GM21576 (cell line): ENCODE measurements at regions not wholly inside any gene's neighbourhood (a gene's known extent, or its start where the extent isn't known, plus 50 kb on each side); places are given as distances from the start of the nearest gene placed in this dataset.
"Not testable (repeated sequence)": the region's sequence is repeated elsewhere in the genome, so short reads cannot be mapped to it uniquely, and the experiment has no call there.

Experiments used
- ATAC-seq: cut with Tn5 transposase; IDR thresholded peaks from one replicate; pipeline ENCODE4 v1.9.1; 2021; ENCODE audit warnings: mild to moderate bottlenecking, moderate library complexity; ENCODE audit not compliant: unreplicated experiment

DNA sequence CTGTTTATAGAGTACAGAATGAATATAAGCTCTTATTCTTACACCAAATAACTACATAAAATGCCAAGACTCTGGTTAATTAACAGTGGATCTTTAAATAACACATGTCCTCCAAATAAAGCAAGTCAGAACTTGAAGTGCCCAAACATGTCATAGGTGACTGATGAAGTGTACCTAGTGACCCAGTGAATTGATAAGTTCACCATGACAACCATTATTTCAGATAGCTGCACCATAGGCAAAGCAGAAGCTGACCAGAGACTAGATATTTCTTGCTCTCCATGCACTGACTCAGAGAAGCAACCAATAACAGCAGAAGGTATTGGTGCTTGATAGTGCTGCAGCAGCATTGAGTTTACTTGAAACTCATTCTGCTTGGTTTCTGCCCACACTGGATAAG lies 192.1 kb downstream of the DUSP10 start:
- no peak for ATAC-seq

DNA sequence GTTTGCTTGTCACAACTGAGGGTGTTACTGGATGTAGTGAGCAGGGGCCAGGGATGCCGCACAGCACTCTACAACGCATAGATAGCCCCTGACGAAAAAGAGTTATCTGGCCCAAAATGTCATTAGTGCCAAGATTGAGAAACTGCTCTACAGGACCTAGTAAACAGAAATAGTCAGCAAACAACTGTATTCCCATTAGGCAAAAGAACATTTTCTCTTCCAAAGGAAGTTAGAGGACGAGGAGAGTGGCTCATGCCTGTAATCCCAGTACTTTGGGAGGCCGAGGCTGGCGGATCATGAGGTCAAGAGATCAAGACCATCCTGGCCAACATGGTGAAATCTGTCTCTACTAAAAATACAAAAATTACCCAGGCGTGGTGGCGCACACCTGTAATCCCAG lies 189.1 kb downstream of the DUSP10 start:
- not testable (repeated sequence) for ATAC-seq

DNA sequence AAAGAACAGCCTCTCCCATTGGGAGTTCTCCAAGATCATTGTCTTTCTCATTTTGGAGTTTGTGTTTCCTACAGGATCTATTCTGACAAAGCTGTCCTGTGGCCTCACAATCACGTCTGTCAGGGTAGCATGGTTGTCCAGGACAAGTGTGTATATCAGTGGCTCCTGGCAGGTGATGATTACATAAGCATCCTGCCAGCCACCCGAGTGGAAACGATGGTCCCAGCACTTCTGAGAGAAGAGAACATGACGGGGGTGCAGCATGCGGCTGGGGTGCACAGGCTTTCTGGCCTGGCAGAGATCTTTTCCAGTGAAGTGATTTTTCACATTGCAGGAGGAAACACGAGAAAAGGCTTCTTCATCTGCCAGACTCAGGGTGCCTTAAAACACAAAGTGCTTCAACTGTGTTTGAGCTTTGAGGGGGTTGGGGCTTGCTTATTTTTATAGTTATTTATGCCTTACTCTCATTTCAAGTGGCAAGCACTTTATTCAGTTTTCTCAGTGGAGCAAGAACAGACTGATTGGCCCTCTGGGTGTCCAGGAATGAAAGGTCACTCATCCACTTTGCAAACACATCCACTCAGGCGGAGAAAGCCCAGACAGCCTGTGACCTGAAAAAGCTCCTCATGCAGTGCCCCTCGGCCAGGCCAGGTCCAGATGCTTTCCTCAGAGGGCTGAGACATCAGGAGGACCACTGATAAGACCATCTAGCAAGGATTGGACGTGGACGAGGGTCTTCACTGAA lies 186.0 kb downstream of the DUSP10 start:
- no peak for ATAC-seq

DNA sequence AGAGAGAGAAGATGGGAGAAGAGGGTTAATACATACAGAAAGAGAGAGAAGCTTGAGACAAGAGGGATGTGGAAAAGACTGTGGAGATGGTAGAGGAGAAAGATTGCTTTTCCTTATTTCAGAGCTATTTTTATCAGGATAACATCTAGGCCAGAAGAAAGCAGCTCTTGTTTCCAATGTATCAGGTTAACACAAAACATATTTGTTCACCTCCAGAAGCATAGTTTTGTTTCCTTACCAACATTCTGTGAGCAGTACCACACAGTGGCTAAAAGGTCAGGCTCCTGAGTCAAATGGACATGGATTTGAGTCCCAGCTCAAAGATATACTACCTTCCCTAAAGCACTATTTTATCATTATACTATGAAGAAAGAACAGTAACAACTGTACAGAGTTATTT lies 185.5 kb downstream of the DUSP10 start:
- no peak for ATAC-seq

DNA sequence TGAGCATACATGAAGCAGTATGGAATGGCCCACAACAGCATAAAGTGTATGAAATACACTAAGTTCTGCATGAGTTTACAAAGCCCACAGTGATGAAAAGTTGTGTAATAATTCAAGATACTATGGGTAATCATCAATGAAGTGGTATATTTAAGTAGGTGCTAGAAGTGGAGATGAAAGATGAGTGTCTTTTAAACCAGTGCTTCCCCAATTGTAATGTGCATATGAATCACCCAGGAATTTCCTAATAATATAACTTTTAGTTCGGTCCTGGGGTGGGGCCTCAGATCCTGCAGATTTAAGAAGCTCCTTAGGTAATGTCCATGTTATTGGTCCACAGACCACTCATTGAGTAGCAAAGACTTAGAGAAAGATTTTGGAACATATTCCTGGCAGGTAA lies 184.9 kb downstream of the DUSP10 start:
- no peak for ATAC-seq

DNA sequence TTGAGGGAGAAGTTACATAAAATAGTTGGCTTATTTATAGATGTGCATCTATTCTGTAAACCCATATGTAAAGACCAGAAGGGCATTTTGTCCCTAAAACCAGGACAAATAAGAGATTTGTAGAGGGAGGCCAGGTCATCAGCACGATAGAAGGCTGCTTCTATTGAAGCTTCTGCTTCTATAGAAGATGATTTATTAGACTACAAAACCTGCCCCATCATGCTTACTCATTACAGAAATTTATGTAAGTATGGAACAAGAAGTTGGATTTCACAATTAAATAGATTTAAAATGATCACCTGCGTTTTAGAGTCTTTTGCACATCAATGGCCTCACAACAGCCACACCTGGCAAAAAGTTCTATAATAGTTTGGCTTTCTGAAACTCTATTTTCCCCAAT lies 183.5 kb downstream of the DUSP10 start:
- ATAC-seq = no peak

DNA sequence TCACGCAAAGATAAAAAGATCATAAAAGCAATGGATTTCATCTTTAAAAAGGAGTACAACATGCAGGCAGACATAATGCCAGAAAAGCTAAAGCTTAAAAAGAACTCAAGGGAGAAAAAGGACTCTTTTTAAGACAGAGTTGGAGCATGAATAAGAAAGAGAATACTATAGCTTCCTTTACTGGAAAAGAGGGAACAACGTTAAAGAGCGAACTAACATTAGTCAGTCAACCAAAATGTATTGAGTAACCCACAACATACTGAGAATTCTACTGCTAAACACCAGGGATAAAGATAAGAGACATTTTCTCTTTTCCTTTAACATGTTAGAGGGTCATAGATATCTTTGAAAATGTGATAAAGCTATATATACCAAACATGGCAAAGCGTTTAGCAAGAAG lies 182.0 kb downstream of the DUSP10 start:
- ATAC-seq = no peak

DNA sequence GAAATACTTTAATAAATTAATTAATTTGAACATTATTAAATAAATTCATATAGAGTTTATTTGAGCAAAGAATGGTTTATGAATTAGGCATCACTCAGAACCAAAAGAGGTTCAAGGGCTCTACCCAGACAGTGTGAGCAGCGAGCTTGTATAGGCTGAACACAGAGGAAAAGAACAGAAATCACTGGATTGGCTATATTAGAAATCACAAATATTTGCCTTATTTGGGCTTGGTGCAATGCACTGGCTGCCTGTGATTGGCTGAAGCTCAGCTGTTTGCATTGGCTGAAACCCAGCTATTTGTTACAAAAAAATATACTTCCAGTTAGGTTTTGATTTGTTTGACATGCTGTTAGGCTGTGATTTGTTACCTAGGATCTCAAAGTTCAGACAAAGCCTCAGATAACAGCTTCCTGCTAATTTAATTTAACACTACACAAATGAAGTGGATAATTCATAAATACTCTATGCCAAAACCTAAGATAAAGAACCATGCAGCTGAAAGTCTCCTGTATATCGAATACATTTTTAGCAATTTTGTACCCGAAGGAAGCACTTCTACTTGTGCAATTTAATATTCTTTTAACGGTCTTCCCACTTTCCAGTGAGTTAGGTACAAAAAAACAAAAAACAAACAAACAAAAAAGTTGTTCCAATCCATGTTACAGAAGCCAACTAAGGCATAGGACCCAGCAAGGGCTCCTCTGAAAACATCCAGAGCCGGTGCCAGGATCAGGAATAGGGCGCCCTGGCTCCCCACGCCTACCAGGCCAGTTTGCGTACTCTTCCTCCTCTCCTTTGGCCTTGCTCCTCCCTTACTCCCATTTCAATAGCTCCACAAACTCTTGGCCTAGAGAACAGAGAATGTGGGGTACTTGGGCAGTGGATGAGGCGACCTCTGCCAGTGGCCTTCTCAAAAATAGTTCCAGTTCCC lies 179.1 kb downstream of the DUSP10 start:
- no peak for ATAC-seq

DNA sequence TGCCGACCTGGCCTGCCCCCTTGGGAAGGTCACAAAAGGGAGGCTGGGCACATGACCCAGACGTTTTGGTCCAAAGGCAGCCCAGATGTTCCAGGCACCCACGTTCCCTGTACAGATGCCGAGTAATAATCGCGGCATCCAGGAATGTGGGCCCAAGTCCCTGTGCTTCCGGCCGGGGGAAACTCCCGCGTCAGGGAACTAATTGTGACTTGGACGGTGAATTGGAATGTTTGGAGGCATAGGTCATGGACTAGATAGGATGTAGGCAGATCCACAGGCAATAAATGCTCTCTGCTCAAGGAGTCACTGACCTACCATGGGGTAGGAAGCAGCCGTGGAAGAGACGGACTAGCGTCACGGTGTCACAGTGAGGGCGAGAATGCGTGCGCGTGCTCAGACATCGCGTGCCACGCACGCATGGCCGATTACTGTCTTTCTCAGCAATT lies 178.4 kb downstream of the DUSP10 start:
- ATAC-seq = no peak

DNA sequence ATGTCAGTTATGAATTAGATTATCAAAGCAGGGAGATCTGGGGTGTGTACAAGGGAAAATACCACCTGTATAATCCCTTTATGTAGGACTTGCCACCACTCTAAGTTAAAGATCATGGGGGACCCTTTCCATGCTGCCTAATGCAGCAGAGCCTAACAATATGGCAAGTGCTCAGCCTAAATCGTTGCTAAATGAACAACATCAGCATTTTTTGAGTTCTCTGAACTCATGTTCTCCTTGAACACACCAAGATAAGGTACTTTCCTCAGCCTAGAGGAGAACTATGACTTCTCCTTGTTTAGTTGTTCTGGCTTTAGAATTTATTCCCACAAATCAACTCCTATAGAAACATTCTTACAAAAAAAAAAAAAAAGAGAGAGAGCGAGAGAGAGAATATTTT lies 177.0 kb downstream of the DUSP10 start:
- no peak for ATAC-seq

DNA sequence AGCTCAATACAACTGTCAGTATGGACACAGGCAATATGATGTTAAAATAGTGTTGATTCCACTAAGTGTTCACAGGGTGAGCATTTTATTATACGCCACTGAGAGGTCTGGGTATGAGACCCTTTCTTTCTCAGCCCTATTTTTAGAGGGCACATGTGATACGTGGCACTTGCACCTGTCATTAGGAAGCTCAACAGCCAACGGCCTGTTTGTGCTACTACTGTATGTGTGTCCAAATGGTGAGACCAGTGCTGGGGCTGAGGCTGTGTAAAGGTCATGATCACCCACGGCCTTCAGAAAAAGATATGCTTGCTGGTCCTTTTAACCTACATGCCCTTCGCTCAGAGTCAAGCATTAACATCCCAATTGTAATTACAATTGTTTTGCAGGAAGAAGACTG lies 176.2 kb downstream of the DUSP10 start:
- ATAC-seq = no peak

DNA sequence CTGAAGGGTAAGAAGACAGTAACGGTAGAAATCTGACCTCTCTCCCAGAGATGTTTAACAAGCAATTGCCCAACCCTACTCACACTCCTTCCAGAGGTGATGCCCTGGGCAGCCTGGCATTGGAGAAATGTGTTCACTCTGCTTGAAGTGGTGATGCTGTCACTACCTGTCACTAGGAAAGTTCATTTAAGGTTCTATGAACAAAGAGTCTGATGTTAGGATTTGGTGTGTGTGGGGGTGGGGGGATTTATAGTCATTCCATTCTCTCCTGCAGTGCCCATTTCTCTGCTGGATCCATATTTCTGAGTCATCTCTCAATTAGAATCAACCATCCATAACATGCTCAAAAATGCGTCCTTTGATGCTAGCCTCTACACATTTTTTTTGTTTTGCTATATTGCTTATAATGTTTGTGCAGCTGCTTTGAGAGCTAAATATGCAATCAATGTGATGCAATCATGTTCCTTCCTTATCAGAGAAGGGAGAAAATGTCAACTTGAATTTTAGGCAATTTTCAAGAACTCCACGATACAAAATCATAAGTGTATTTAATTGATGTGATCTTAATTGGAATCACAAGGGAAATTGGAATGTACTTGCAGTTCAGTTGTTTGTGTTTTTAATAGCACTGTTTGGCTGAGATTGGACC lies 173.9 kb downstream of the DUSP10 start:
- no peak for ATAC-seq

DNA sequence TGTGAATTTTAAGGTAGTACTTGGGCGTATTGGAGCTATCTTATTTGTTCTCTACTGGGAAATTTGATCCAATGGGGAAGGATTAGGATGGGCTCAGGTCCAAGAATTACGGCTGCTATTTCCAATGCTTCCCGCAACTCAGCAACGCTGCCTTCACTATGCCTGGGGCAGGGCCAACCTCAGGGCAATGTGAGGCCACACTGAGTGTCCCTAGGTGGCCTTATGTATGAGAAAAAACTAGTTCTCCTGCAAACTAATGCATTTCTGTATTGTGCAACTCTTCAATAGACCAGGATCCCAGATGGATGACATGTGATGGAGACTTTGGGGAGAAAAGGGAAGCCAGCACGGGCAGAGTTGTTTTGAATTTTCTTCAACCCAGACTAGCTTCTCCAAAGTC lies 168.1 kb downstream of the DUSP10 start:
- ATAC-seq = no peak

DNA sequence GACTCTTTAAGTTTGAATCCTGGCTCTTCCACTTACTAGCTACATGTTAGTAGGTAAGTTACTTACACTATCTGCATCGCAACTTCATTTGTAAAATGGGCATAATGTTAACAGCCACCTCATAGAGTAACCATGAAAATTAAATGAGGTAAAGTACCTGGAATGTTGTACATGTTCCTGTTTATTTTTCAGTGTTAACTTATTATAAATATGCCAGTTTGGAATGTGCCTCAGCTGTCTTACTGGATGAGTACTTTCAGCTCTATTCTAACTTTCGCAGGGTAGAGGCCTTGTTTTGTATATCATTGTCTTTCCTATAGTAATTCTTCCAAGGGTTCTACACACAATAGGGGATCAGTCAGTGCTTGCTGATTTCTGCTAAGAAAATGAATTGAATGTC lies 167.4 kb downstream of the DUSP10 start:
- ATAC-seq = no peak

DNA sequence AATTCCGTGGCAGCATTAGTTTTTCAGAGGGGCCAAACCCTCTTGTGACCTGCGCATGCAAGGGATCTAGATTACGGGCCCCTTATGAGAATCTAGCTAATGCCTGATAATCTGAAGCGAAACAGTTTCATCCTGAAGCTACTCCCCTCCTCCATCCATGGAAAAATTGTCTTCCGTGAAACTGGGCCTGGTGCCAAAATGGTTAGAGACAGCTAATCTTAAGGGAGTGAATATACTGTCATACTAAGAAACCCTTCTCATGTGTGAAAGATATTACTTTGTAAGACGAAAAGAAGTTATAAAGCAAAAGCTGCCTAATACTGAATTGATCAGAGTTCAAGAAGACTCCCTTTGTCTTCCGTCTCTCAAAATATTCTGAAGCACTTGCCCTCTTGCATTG lies 166.3 kb downstream of the DUSP10 start:
- ATAC-seq = no peak

DNA sequence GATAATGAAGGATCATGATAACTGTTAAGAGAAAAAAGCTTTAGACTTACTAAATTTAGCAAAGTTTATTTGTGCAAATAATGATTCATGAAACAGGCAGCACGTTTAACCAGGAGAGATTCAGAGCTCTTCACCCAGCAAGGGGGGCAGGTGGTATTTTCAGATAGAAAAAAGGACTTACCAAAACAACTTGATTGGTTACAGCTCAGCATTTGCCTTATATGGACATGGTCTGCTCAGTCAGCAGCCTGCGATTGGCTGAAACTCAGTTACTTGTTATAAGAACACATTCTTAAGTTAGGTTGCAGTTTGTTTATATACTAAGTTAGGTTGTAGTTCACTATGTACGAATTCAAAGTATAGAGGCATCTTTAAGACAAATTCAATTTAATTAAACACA lies 165.6 kb downstream of the DUSP10 start:
- ATAC-seq = no peak

DNA sequence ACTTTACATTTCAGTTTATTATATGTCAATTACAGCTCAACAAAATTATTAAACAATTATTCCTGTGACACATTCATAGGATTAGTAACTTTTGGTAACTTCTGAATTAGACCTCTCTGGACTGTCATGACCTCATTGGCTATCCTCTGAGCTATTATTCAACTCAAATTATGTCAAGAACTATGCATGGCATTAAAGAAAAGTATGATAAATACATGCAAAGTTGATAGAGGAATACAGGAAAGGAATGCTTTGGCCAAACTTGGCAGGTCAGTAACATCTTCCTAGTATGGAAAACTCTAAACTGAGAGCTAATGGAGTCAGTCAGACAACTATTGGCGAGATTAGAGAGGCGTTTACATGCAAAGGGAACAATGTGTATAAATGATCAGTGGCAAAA lies 158.4 kb downstream of the DUSP10 start:
- ATAC-seq = no peak

DNA sequence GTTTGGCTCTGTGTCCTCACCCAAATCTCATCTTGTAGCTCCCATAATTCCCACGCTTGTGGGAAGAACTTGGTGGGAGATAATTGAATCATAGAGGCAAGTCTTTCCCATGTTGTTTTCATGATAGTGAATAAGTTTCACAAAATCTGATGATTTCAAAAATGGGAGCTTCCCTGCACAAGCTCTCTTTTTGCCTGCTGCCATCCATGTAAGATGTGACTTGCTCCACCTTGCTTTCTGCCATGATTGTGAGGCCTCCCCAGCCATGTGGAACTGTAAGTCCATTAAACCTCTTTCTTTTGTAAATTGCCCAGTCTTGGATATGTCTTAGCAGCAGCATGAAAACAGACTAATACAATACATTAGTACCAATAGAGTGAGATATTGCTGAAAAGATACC lies 154.9 kb downstream of the DUSP10 start:
- not testable (repeated sequence) for ATAC-seq

DNA sequence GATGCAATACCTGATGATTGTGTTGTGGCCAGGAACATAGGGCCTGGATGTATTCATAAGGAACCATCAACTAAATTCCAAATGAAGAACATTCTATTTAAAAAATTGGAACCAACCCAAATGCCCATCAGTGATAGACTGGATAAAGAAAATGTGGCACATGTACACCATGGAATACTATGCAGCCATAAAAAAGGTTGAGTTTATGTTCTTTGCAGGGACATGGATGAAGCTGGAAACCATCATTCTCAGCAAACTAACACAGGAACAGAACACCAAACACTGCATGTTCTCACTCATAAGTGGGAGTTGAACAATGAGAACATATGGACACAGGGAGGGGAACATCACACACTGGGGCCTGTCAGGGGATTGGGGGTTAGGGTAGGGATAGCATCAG lies 150.6 kb downstream of the DUSP10 start:
- ATAC-seq = not testable (repeated sequence)

DNA sequence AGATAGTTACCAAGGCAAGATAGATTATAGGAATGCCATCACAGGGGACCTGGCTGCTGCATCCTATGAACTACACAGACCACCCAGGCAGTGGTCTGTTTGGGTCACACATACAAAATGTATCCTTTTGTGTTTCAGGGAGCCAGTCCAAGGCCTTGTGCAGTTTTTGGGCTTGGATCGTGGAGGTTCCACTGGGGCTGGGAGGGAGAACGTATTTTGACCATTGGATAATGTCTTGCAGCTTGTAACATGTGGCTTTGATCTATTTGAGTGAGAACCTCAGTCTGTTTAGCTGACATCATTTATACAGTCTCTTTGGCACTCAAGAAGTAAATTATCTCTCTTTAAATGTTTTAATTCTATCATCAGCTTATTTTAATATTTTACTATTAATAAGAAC lies 147.3 kb downstream of the DUSP10 start:
- ATAC-seq = no peak

DNA sequence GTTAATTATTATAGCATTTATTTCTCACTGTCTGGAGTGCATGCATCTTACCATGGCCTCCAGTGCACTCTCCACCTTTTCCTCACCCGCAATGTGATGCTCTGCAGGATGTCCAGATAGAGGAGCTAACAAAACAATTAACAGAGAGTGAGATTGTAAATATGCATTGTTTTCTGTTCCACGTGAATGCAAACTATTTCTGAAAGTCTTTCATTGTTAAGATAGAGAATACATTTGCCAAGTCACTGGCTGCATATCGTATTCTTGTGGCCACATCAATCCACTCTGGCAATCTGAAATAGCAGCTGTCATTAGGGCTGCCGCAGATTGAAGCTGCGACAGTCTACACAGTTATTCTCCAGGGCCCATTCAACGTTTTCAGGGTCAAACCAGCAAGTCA lies 143.8 kb downstream of the DUSP10 start:
- no peak for ATAC-seq

DNA sequence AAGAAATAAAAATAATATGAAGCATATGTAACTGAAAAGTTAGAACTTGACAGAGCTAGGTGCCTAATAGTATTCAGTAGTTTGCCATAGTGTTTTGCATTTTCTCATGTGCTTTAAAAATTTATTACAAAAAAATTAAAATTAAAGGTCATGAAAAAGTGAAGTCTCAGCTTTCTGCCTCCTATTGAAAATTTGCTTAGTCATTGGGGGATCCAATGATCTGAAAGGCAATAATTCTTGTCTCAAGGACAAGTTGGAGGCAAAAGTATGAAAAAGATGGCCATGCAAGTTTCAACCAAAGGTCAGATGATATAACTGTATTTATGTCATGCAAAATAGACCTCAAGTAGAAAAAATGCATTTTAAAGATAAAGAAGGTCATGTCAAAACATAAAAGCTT lies 140.7 kb downstream of the DUSP10 start:
- no peak for ATAC-seq
